IgD-negative memory B cell (primary cell): ENCODE measurements at regions not wholly inside any gene's neighbourhood (a gene's known extent, or its start where the extent isn't known, plus 50 kb on each side); places are given as distances from the start of the nearest gene placed in this dataset.
A peak's percentile ranks its signal among the peaks of the same experiment; 100 is the strongest.
"Not testable (repeated sequence)": the region's sequence is repeated elsewhere in the genome, so short reads cannot be mapped to it uniquely, and the experiment has no call there.

Experiments
- H3K27ac Mint-ChIP-seq, 3 donors: one replicate each; pipeline ENCODE4 v1.8.0; 2020 to 2022; ENCODE audit warnings: mild to moderate bottlenecking in 3 of 3, mixed read lengths in 3 of 3, moderate library complexity in 1 of 3
- H3K27me3 Mint-ChIP-seq: one replicate; pipeline ENCODE4 v1.8.0; 2021; ENCODE audit warnings: mixed read lengths
- H3K36me3 Mint-ChIP-seq: one replicate; pipeline ENCODE4 v1.8.0; 2020; ENCODE audit warnings: mild to moderate bottlenecking, mixed read lengths
- H3K4me1 Mint-ChIP-seq, 3 donors: one replicate each; pipeline ENCODE4 v1.8.0; 2020 to 2022; ENCODE audit warnings: mixed read lengths in 3 of 3, mild to moderate bottlenecking in 1 of 3
- H3K4me3 Mint-ChIP-seq, 4 donors: one replicate each; pipeline ENCODE4 v1.8.0; 2020 to 2022; ENCODE audit warnings: mild to moderate bottlenecking in 4 of 4, mixed read lengths in 4 of 4, moderate library complexity in 3 of 4
- H3K9me3 Mint-ChIP-seq, 3 donors: one replicate each; pipeline ENCODE4 v1.8.0; 2020 to 2021; ENCODE audit warnings: mixed read lengths in 3 of 3, mild to moderate bottlenecking in 1 of 3

DNA sequence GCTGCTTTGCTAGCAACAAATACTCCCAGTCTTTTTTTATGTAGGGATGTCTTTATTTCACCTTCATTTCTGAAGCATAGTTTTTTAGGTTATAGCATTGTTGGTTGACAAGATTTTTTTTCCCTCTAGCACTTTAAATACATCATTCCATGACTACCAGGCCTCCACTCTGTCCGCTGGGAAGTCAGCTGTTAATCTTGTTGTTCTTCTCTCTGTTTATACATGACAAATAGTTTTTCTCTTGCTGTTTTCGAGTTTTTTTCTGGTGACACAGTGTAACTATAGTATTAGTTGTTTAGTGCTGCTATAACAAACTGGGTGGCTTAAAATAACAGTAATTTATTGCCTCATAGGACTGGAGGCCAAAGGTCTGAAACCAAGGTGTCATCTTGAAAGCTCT is 205.5 kb upstream of the CNTNAP4 start:
- Mint-ChIP-seq H3K27ac (no peak overlapping the region), H3K27me3 (no peaks in the 10 kb centered on the region), H3K9me3 (peaks cover 0 to 5% (median 0%) of the 10 kb centered on the region in 3 donors), H3K36me3 (no peaks in the 10 kb centered on the region), H3K4me1 (peaks cover 0 to 2% (median 0%) of the 10 kb centered on the region in 3 donors), H3K4me3 (no peak overlapping the region)

DNA sequence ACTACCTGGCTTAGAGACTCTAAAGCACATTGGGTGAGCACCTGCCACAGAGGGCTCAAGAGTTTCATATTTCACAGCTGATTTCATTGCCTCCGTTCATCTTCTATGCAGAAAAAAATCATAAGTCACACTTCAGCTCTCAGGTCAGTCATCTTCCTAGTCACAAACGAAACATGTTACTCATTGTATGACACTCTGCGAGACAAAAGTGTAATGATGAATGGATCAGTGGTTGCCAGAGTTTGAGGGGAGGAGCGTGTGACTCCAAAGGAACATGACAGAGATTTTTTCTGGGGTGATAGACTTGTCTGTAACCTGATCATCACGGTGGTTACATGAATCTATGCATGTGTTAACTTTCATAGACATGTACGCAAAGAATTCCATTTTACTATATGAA is 195.2 kb upstream of the CNTNAP4 start:
- Mint-ChIP-seq H3K27me3 (no peaks in the 10 kb centered on the region), H3K4me3 (no peak overlapping the region), H3K27ac (no peak overlapping the region), H3K9me3 (peaks cover 0 to 1% (median 0%) of the 10 kb centered on the region in 3 donors), H3K4me1 (no peaks in the 10 kb centered on the region), H3K36me3 (no peaks in the 10 kb centered on the region)

DNA sequence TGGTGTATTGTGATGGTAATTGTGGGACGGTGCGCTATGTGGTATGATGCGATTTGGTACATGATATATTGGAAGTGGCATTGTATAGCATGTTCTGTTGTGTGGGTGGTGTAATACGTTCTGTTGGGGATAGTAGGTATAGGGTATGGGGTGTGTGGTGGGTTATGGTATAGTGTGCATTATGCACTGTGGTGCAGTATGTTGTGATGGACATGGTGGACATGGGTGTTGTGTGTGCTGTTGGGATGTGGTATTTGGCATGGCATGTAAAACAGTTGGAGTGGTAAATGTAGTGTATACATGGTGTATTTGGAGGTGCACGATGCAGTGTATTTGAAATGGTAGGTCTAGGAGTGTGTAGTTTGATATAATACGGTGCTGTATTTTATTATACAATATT is 170.6 kb upstream of the CNTNAP4 start:
- Mint-ChIP-seq H3K9me3 (peaks cover 5 to 16% (median 8%) of the 10 kb centered on the region in 3 donors), H3K4me3 (no peak overlapping the region), H3K27ac (no peak overlapping the region), H3K36me3 (peaks cover 2% of the 10 kb centered on the region), H3K4me1 (no peaks in the 10 kb centered on the region), H3K27me3 (no peaks in the 10 kb centered on the region)

DNA sequence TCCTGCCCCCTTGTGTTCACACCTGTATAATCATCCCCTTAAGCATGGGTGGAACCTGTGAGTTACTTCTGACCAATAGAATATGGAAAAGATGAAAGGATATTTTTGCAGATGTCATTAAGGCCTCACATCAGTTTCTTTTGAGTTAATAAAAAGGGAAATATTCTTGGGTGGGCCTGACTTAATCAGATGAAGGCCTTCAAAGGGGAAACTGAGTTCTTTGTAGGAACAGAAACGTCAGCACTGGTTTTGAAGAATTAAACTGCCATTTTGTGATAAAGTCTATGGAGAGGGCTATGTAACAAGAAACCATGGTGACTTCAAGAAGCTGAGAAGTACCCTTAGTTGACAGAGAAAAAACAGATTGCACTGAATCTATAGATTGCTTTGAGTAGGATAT is 168.7 kb upstream of the CNTNAP4 start:
- peaks cover 2 to 8% (median 8%) of the 10 kb centered on the region in 3 donors for H3K9me3 Mint-ChIP-seq
- H3K4me3 Mint-ChIP-seq = no peak overlapping the region
- H3K4me1 Mint-ChIP-seq = no peaks in the 10 kb centered on the region
- H3K27me3 Mint-ChIP-seq = no peaks in the 10 kb centered on the region
- peaks cover 2% of the 10 kb centered on the region for H3K36me3 Mint-ChIP-seq
- no peak overlapping the region for H3K27ac Mint-ChIP-seq

DNA sequence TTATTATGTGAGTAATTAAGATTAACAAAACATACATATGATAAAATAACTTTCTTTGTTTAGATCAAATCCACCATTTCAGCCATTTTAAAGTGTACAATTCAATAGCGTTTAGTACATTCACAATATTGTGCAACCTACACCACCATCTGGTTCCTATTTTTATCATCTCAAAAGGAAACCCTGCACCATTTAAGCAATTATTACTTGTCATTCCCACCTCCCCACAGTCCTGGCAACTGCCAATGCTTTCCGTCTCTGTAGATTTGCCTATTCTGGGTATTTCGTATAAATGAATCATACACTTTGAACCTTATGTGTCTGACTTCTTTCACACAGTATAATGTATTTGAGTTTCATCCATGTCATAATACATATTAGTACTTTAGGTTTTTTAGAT is 162.5 kb upstream of the CNTNAP4 start:
- Mint-ChIP-seq H3K27ac (no peak overlapping the region), H3K27me3 (no peaks in the 10 kb centered on the region), H3K4me3 (no peak overlapping the region), H3K36me3 (no peaks in the 10 kb centered on the region), H3K9me3 (peaks cover 0 to 5% (median 2%) of the 10 kb centered on the region in 3 donors), H3K4me1 (no peaks in the 10 kb centered on the region)

DNA sequence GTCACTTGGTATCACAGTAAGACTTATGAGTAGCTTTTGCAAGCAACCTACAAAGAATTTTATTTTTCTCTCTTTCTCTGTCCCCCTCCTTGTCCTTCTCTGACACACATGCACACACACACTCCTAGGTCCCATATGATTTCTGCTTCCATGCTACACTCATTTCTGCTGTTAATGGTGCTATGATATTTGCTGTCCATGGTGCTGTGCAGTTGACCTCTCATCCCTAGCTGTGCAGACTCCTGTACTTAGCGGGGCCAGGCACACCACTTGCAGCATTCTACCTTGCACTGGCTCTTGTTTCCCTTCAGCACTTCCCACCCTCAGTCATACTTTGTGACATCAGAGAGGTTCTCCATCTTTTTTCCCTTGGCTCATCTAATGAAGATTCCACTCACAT is 158.9 kb upstream of the CNTNAP4 start:
- Mint-ChIP-seq H3K4me3 (no peak overlapping the region), H3K36me3 (no peaks in the 10 kb centered on the region), H3K4me1 (no peaks in the 10 kb centered on the region), H3K27ac (no peak overlapping the region), H3K9me3 (peaks cover 0 to 2% (median 0%) of the 10 kb centered on the region in 3 donors), H3K27me3 (no peaks in the 10 kb centered on the region)

DNA sequence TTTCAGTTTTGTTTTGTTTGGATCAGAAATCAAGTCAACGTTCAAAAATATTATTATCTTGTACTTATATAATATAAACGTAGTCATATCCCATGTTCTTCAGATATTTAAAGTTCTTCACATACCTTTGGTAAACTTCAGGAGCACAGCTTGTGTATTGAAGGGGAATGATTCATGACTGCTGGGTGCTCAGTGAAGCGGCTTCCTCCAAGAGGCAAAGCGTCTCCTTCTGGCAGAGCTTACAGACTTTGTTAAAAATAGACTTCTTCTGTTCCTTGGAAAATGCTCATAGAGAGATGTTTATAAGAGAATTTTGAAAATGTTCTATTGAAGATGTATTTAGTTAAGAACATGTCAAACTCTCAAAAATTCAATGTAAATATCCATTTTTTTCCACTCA is 155.6 kb upstream of the CNTNAP4 start:
- no peak overlapping the region for H3K27ac Mint-ChIP-seq
- no peaks in the 10 kb centered on the region for H3K4me1 Mint-ChIP-seq
- no peaks in the 10 kb centered on the region for H3K9me3 Mint-ChIP-seq
- H3K4me3 Mint-ChIP-seq = no peak overlapping the region
- H3K36me3 Mint-ChIP-seq = peaks cover 2% of the 10 kb centered on the region
- H3K27me3 Mint-ChIP-seq = no peaks in the 10 kb centered on the region

DNA sequence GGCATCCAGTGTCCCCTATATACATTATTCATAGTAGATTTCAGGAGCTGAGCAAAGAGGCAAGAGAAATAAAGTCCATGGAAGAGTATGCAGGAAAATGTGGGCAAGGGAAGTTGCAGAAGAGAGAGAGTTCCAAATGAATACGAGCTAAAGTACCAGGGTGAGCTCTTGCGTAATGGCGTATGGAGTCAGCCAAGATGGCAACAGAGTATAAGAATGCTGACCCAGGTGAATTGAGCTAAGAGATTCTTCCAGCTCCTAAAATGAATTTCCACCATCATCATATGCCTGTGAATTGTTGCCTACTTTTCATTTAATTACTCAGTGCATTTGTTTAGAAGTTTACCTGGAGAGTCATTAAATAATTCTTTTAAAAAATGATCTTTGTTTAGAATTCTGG is 153.2 kb upstream of the CNTNAP4 start:
- Mint-ChIP-seq H3K27me3 (no peaks in the 10 kb centered on the region), H3K4me1 (no peaks in the 10 kb centered on the region), H3K9me3 (peaks cover 0 to 8% (median 2%) of the 10 kb centered on the region in 3 donors), H3K27ac (no peak overlapping the region), H3K4me3 (no peak overlapping the region), H3K36me3 (peaks cover 2% of the 10 kb centered on the region)

DNA sequence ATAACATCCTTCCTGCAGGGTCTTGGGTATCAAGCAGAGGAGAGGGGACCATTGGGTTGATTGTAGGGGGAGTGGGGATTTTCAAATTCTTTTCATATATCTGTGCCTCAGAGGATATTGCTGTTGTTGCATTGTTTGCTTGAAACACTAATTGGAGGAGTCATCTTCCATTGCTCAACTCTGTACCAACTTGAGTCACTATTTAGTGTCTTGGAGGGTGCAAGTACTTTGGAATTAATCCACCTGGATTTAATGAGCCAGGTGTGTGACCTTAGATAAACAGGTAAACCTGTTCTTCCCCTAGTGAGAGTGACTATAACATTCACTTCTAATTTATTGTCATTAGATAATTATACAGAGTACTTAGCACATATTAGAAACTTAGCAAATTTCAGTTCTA is 151.3 kb upstream of the CNTNAP4 start:
- no peak overlapping the region for H3K27ac Mint-ChIP-seq
- H3K27me3 Mint-ChIP-seq = no peaks in the 10 kb centered on the region
- H3K4me1 Mint-ChIP-seq = no peaks in the 10 kb centered on the region
- peaks cover 0 to 8% (median 2%) of the 10 kb centered on the region in 3 donors for H3K9me3 Mint-ChIP-seq
- H3K36me3 Mint-ChIP-seq = peaks cover 2% of the 10 kb centered on the region
- H3K4me3 Mint-ChIP-seq = no peak overlapping the region

DNA sequence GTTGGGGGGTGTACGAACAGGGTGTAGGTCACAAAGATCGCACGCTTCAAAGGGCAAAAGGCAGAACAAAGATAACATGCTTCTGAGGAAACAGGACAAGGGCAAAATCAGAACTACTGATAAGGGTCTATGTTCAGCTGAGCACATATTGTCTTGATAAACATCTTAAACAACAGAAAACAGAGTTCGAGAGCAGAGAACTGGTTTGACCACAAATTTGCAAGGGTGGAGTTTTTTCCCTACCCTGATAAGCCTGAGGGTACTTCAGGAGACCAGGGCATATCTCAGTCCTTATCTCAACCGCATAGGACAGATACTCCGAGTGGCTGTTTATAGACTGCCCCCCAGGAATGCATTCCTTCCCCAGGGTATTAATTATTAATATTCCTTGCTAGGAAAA is 139.1 kb upstream of the CNTNAP4 start:
- not testable (repeated sequence) for H3K9me3 Mint-ChIP-seq, H3K4me3 Mint-ChIP-seq, H3K27me3 Mint-ChIP-seq, H3K27ac Mint-ChIP-seq, H3K4me1 Mint-ChIP-seq, H3K36me3 Mint-ChIP-seq

DNA sequence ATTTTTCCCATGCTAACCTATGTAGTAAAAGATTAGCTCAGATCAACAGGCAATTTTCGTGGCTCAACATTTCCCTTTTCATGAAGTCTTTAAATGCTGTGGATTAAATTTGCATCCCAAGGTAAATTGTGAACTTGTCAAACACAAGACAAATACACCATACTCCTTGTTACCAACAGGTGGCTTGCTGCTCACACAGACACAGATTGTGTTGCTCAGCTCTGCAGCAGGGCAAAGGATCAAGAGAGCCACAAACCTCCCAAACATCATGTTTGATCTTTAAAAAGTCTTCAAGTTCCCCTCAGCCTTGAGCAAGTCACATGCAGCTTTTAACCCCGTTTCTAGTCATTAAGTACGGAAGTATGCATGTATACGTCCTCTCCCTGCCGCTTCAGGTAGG is 119.6 kb upstream of the CNTNAP4 start:
- no peaks in the 10 kb centered on the region for H3K27me3 Mint-ChIP-seq
- H3K9me3 Mint-ChIP-seq = peaks cover 0 to 8% (median 7%) of the 10 kb centered on the region in 3 donors
- no peak overlapping the region for H3K4me3 Mint-ChIP-seq
- H3K36me3 Mint-ChIP-seq = no peaks in the 10 kb centered on the region
- H3K4me1 Mint-ChIP-seq = no peaks in the 10 kb centered on the region
- no peak overlapping the region for H3K27ac Mint-ChIP-seq

DNA sequence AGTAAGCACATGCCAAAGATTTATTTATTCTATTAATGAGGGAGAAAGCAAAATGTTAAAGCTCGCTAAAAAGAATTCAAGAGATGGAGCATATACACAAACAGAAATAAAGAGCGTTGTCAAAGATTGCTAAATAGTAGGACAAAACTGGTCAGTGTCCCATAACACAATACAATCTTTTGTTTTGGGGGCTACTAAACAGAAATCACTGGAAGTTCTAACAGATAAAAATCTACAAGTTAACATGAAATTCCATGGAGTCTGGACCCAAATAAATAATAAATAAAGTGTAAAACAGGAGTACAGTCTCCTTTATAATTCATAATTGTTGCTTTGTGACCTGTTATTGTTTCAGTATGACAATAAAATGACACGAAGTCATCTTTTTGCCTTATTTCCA is 115.2 kb upstream of the CNTNAP4 start:
- Mint-ChIP-seq H3K4me3 (no peak overlapping the region), H3K36me3 (peaks cover 2% of the 10 kb centered on the region), H3K4me1 (no peaks in the 10 kb centered on the region), H3K9me3 (peaks cover 0 to 7% (median 5%) of the 10 kb centered on the region in 3 donors), H3K27ac (peak overlapping the region in 1 of 3 donors; percentile 1), H3K27me3 (no peaks in the 10 kb centered on the region)

DNA sequence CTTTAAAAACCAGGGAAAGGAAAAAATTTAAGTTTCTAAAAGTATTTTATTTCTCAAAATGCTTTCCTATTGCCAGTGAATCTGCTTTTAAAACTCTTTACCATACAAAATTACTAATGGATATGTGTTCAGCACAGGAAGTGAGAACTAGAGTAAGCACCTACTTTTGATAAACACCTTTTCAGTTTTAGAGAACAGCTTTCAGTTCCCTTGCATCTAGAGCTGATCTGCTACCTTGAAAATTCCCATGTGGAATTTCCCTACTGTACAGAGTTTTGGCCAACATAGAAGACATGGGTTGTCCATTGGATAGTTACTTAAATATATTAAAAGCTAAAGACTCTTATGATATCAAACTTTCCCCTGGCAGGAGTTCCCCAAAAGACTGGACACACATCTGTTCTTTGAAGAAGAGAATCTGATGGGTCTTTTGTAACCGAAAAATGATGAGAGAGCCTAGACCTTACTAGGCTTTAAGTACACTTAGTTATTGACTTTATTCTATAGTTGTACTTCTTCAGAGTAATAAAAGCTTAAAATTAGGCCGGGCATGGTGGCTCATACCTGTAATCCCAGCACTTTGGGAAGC is 112.1 kb upstream of the CNTNAP4 start:
- Mint-ChIP-seq H3K27me3 (no peaks in the 10 kb centered on the region), H3K4me3 (no peak overlapping the region), H3K36me3 (peaks cover 2% of the 10 kb centered on the region), H3K4me1 (no peaks in the 10 kb centered on the region), H3K27ac (no peak overlapping the region), H3K9me3 (peaks cover 0 to 4% (median 2%) of the 10 kb centered on the region in 3 donors)

DNA sequence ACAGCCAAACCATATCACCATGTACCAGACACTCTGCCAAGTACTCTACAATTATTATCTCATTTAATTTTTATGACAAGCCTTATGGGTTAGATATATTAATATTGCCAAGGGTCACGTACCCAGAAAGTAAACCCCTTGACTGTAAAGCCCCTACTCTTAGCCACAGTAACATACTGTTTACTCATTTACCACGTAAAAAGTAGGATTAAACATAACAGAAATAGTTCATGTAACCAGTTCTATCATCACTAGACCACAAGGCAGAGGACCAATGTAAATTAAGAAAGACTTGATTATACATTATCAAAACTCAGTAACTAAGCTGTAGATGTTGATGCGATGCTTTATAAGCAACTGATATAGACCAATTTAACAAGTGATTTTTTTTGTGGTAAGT is 101.5 kb upstream of the CNTNAP4 start:
- no peaks in the 10 kb centered on the region for H3K27me3 Mint-ChIP-seq
- H3K4me3 Mint-ChIP-seq = no peak overlapping the region
- H3K4me1 Mint-ChIP-seq = no peaks in the 10 kb centered on the region
- H3K9me3 Mint-ChIP-seq = peaks cover 0 to 16% (median 6%) of the 10 kb centered on the region in 3 donors
- no peak overlapping the region for H3K27ac Mint-ChIP-seq
- H3K36me3 Mint-ChIP-seq = no peaks in the 10 kb centered on the region

DNA sequence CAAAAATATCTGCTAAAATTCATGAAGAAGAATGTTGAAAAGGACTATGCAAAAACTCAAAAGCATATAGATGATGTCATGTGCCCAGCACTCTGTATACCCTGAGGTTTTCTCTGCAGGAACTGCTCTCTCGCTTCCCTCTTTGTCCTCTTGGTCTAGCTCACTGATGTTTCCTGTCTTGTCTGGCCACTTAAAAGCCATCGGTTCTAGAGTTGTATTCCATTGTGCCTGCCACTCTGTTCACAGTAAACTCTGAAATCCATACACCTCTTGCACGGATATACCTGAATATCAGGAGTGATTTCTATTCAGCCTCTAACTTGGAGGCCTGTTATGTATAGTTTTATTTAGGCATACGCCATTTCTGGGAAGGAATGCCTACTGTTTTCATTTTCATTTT is 101.0 kb upstream of the CNTNAP4 start:
- Mint-ChIP-seq H3K27ac (no peak overlapping the region), H3K27me3 (no peaks in the 10 kb centered on the region), H3K4me3 (peak overlapping the region in 1 of 4 donors; percentile 9), H3K36me3 (no peaks in the 10 kb centered on the region), H3K4me1 (no peaks in the 10 kb centered on the region), H3K9me3 (peaks cover 0 to 16% (median 6%) of the 10 kb centered on the region in 3 donors)

DNA sequence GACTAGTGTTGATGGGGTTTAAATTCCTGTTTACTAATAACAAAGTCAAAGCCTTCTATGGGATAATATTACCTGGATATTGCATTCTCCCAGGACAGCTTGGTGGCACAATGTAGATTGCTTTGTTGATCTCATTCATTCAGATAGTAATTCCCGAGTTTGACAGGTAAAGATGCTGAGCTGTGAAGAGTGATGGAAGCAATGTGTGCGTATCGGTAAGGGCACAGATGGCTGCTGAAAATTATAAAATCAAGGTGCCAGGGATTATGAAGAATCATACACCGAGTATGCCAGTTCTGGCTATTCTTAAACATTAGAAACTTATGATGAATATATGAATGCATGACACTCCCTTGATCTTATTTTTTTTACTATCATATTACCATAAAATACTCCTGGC is 100.6 kb upstream of the CNTNAP4 start:
- Mint-ChIP-seq H3K27ac (no peak overlapping the region), H3K9me3 (peaks cover 0 to 14% (median 6%) of the 10 kb centered on the region in 3 donors), H3K4me1 (no peaks in the 10 kb centered on the region), H3K4me3 (no peak overlapping the region), H3K27me3 (no peaks in the 10 kb centered on the region), H3K36me3 (no peaks in the 10 kb centered on the region)
